Upper lobe of left lung (tissue), 6 donors: ENCODE measurements at regions not wholly inside any gene's neighbourhood (a gene's known extent, or its start where the extent isn't known, plus 50 kb on each side); places are given as distances from the start of the nearest gene placed in this dataset.

ENCODE experiments used
- ATAC-seq, 2 donors: fragments of 200-7000 bp; cut with Tn5 transposase; one replicate each; pipeline ENCODE4 v1.9.1; 2022; ENCODE audit warnings: mild to moderate bottlenecking in 2 of 2, moderate library complexity in 2 of 2; ENCODE audit not compliant: low FRiP score in 2 of 2
- DNase-seq, 2 donors: peaks; one replicate each; pipeline ENCODE4 v3.0.0-alpha.2; 2019 to 2020
- H3K27ac ChIP-seq, 4 donors: fragments of 200-600 bp; sonication (generic); one replicate each; pipeline ENCODE4 v1.5.1; 2016 to 2019
- H3K27me3 ChIP-seq, 4 donors: fragments of 200-600 bp; sonication (generic); one replicate each; pipeline ENCODE4 v1.5.1; 2017 to 2019
- H3K36me3 ChIP-seq, 4 donors: fragments of 200-600 bp; sonication (generic); one replicate each; pipeline ENCODE4 v1.5.1; 2016 to 2019
- H3K4me1 ChIP-seq, 4 donors: fragments of 200-600 bp; sonication (generic); one replicate each; pipeline ENCODE4 v1.5.1; 2018 to 2019
- H3K4me3 ChIP-seq, 4 donors: fragments of 200-600 bp; sonication (generic); one replicate each; pipeline ENCODE4 v1.5.1; 2017 to 2019; ENCODE audit warnings: mild to moderate bottlenecking in 2 of 4, moderate library complexity in 1 of 4
- H3K9me3 ChIP-seq, 4 donors: fragments of 200-600 bp; sonication (generic); one replicate each; pipeline ENCODE4 v1.5.1; 2018 to 2019
- EP300 ChIP-seq, 4 donors: sonication (generic); formaldehyde crosslinking; IDR thresholded peaks; one replicate each; pipeline ENCODE4 v1.5.1; 2017; ENCODE audit warnings: antibody characterized with exemption in 4 of 4, control low read depth in 2 of 4
- POLR2A ChIP-seq, 4 donors: fragments of 450-650 bp; IDR thresholded peaks; one replicate each; pipeline ENCODE4 v1.5.1; 2016 to 2017; ENCODE audit warnings: antibody characterized with exemption in 4 of 4, mild to moderate bottlenecking in 2 of 4
- POLR2AphosphoS5 ChIP-seq, 2 donors: sonication (generic); formaldehyde crosslinking; IDR thresholded peaks; one replicate each; pipeline ENCODE4 v1.5.1; 2017; ENCODE audit warnings: antibody characterized with exemption in 2 of 2
- WGBS, 2 donors: methylation state at CpG; one replicate each; pipeline ENCODE4 v1.1.5; 2017 to 2018; 5-methylcytosine and 5-hydroxymethylcytosine counted together
- TF ChIP-seq, protein P1 (sequence below), 6 experiments: fragments of 450-650 bp in 4 of 6; fragments of 200-600 bp in 2 of 6; sonication (generic) in 2 of 6; IDR thresholded peaks; one replicate each; pipeline ENCODE4 v1.5.1; 2016 to 2019; ENCODE audit warnings: antibody characterized with exemption in 6 of 6
- donor health status: DM: no; HTN: no; CAD: no; lungs with moderate emphysema.
- donor health status: DM: no; HTN: yes; CAD: no; lungs with severe emphysema.

DNA sequence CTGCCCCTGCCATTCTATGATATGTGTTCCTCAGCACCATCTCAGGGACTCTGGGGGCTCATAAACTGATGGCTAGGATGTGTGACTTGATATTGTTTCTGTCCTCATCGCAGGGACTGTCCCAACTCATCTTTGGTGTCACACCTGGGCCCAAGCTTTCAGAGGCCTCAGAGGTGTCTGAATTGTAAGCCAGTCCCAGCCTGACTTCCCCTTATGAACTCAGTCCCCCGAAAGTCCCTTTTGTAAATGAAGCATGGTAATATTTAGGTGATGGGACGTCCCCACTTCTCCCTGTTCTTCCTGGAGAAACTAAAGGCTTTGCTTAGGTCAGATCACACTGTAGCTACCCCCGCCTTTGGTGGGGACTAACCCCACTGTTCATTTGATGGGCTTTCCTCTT is 142.4 kb upstream of the TLE3 start:
- no peak overlapping the region for H3K4me3 ChIP-seq
- H3K27me3 ChIP-seq = no peaks in the 10 kb centered on the region
- H3K36me3 ChIP-seq = no peaks in the 10 kb centered on the region
- no peak for ATAC-seq
- 70 to 89% methylated on average over 4 of the region's 4 CpGs for WGBS, 2 donors
- H3K4me1 ChIP-seq = no peaks in the 10 kb centered on the region
- TF ChIP-seq POLR2AphosphoS5 (IDR thresholded peaks at IDR 0.05) (no peak), EP300 (IDR thresholded peaks at IDR 0.05) (no peak), POLR2A (IDR thresholded peaks at IDR 0.05) (no peak)
- TF ChIP-seq, protein P1, sequence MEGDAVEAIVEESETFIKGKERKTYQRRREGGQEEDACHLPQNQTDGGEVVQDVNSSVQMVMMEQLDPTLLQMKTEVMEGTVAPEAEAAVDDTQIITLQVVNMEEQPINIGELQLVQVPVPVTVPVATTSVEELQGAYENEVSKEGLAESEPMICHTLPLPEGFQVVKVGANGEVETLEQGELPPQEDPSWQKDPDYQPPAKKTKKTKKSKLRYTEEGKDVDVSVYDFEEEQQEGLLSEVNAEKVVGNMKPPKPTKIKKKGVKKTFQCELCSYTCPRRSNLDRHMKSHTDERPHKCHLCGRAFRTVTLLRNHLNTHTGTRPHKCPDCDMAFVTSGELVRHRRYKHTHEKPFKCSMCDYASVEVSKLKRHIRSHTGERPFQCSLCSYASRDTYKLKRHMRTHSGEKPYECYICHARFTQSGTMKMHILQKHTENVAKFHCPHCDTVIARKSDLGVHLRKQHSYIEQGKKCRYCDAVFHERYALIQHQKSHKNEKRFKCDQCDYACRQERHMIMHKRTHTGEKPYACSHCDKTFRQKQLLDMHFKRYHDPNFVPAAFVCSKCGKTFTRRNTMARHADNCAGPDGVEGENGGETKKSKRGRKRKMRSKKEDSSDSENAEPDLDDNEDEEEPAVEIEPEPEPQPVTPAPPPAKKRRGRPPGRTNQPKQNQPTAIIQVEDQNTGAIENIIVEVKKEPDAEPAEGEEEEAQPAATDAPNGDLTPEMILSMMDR (IDR thresholded peaks at IDR 0.05) = no peak
- no peak for DNase-seq
- no peak overlapping the region for H3K27ac ChIP-seq
- H3K9me3 ChIP-seq = no peaks in the 10 kb centered on the region

DNA sequence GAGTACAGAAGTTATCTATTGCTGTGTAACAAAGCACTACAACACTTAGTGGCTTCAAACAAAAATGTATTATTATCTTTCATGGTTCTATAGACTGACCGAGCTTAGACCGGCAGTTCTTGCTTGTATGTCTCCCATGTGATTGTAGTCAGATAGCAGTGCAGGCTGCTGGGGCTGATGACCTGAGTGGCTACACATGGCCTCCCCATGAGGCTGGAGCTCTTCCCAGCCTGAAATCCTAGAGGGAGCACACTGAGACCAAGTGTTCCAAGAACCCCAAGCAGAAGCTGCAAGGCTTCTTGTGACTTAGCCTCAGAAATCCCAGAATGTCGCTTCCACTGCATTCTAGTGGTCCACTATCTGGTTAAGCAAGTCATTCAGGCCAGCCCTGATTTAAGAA is 141.2 kb upstream of the TLE3 start:
- H3K27me3 ChIP-seq = no peaks in the 10 kb centered on the region
- no peak for ATAC-seq
- 93 to 100% methylated on average over 3 of the region's 3 CpGs for WGBS, 2 donors
- TF ChIP-seq, protein P1 (IDR thresholded peaks at IDR 0.05) = no peak
- TF ChIP-seq POLR2A (IDR thresholded peaks at IDR 0.05) (no peak), POLR2AphosphoS5 (IDR thresholded peaks at IDR 0.05) (no peak), EP300 (IDR thresholded peaks at IDR 0.05) (no peak)
- H3K4me1 ChIP-seq = no peaks in the 10 kb centered on the region
- no peak overlapping the region for H3K4me3 ChIP-seq
- no peaks in the 10 kb centered on the region for H3K36me3 ChIP-seq
- no peaks in the 10 kb centered on the region for H3K9me3 ChIP-seq
- DNase-seq = no peak
- no peak overlapping the region for H3K27ac ChIP-seq

DNA sequence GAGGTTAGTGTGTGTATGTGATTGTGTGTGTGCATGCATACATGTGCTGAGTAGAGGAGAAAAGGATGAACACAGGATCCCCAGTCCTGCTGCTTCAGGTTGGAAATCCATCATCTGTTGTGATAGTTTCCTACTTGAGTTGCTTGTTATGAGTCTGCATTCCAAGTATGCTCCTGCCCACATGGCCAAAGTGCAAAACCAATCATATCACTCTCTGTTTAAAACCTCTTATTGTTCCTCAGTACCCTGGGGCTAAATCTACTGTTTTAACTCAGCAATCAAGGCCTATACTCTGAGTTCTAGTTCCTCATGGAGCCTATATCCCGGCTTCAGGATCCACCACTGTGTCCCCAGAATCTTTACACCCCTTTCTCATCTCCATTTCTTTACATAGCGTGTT is 139.9 kb upstream of the TLE3 start:
- 92 to 98% methylated on average over 2 of the region's 2 CpGs for WGBS, 2 donors
- no peak for ATAC-seq

DNA sequence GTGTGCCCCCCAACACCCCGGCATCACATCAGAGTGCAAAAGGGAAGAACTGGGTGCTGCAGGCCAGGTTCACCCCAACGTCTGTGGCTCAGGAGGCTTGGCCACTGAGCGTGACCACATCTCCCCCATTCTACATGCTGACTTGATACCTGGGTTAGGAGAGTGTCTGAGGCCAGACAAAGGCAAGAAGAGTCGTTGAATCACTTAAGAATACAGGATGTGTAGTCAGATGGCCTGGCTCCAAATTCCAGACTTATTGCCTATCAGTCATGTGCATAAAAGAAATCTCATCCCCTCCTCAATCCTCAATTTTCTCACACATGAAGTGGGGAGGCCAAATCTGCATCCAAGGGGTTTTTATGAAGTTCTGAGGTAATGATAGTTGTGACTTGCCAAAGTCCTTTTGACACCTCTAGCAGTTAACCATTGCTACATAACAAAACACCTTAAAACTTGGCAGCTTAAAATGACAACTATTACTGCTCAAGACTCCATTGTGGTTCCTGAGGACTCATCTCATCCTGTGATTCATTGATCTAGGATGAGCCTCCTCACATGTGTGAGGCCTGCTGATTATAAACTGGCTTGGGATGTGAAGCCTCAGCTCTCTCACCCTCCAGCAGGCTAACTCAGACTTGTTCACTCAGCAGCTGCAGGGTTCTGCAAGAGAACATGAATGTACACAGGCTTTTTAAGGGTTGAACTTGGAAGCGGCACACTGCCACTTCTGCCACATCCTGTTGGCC is 138.8 kb upstream of the TLE3 start:
- Histone ChIP-seq H3K36me3 (no peaks in the 10 kb centered on the region), H3K27me3 (no peaks in the 10 kb centered on the region), H3K4me1 (no peaks in the 10 kb centered on the region), H3K9me3 (peaks cover 0 to 10% (median 8%) of the 10 kb centered on the region in 4 donors), H3K27ac (no peak overlapping the region), H3K4me3 (no peak overlapping the region)
- 67 to 70% methylated on average over 5 of the region's 5 CpGs for WGBS, 2 donors
- no peak for TF ChIP-seq POLR2A (IDR thresholded peaks at IDR 0.05)
- TF ChIP-seq EP300 (IDR thresholded peaks at IDR 0.05) = no peak
- TF ChIP-seq POLR2AphosphoS5 (IDR thresholded peaks at IDR 0.05) = no peak
- TF ChIP-seq, protein P1 (IDR thresholded peaks at IDR 0.05) = no peak
- ATAC-seq (no peak), DNase-seq (no peak)

More for the DNA sequence above, 139.9 kb upstream of the TLE3 start:
- no peak for DNase-seq
- Histone ChIP-seq H3K4me1 (no peaks in the 10 kb centered on the region), H3K36me3 (no peaks in the 10 kb centered on the region), H3K27ac (no peak overlapping the region), H3K9me3 (peaks cover 0 to under 1% (median 0%) of the 10 kb centered on the region in 4 donors), H3K4me3 (no peak overlapping the region), H3K27me3 (no peaks in the 10 kb centered on the region)
- TF ChIP-seq POLR2AphosphoS5 (IDR thresholded peaks at IDR 0.05) = no peak
- TF ChIP-seq EP300 (IDR thresholded peaks at IDR 0.05) = no peak
- TF ChIP-seq, protein P1 (IDR thresholded peaks at IDR 0.05) = no peak
- TF ChIP-seq POLR2A (IDR thresholded peaks at IDR 0.05) = no peak

DNA sequence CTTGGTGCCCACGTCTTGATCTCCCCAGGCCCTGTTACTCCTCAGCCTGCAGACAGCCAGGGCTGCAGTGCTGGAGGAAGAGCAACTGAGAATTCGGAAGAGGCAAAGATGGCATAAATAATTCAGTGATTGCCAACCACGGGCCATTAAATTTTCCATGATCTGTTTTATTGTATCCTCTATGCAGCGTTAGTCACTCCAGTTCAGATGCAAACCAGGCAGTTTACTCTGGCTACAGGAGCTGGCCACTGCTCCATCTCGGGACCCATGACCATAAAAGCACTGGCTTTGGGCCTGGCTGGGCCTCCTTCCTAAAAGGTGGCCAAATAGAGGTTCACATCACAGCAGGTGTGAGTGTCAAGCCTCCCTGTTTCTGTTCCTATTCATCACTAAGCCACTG is 137.6 kb upstream of the TLE3 start:
- H3K36me3 ChIP-seq = no peaks in the 10 kb centered on the region
- no peak for DNase-seq

More for the DNA sequence above, 137.6 kb upstream of the TLE3 start:
- Histone ChIP-seq H3K4me3 (no peak overlapping the region), H3K27ac (no peak overlapping the region), H3K9me3 (peaks cover 0 to 16% (median 12%) of the 10 kb centered on the region in 4 donors), H3K27me3 (no peaks in the 10 kb centered on the region), H3K4me1 (no peaks in the 10 kb centered on the region)
- ATAC-seq = no peak
- 96 to 99% methylated on average over 5 of the region's 5 CpGs for WGBS, 2 donors
- no peak for TF ChIP-seq POLR2AphosphoS5 (IDR thresholded peaks at IDR 0.05)
- TF ChIP-seq, protein P1 (IDR thresholded peaks at IDR 0.05) = no peak
- TF ChIP-seq EP300 (IDR thresholded peaks at IDR 0.05) = no peak
- no peak for TF ChIP-seq POLR2A (IDR thresholded peaks at IDR 0.05)
